Lower leg skin (tissue), 3 donors: ENCODE measurements at regions not wholly inside any gene's neighbourhood (a gene's known extent, or its start where the extent isn't known, plus 50 kb on each side); places are given as distances from the start of the nearest gene placed in this dataset.
"Not testable (repeated sequence)": the region's sequence is repeated elsewhere in the genome, so short reads cannot be mapped to it uniquely, and the experiment has no call there.

ENCODE experiments used
- POLR2A ChIP-seq, 2 donors: fragments of 450-650 bp; IDR thresholded peaks; one replicate each; pipeline ENCODE4 v1.6.1; 2016 to 2017; ENCODE audit warnings: antibody characterized with exemption in 2 of 2, mild to moderate bottlenecking in 1 of 2, moderate library complexity in 1 of 2
- TF ChIP-seq, protein P1 (sequence below), 3 donors: fragments of 450-650 bp; IDR thresholded peaks; one replicate each; pipeline ENCODE4 v1.5.1; 2016; ENCODE audit warnings: antibody characterized with exemption in 3 of 3, mild to moderate bottlenecking in 3 of 3, moderate library complexity in 2 of 3

GRCh38 chr9:94388011-94388406, 59.6 kb upstream of the NUTM2F start:
- not testable (repeated sequence) for TF ChIP-seq POLR2A (IDR thresholded peaks at IDR 0.05)
- TF ChIP-seq, protein P1, sequence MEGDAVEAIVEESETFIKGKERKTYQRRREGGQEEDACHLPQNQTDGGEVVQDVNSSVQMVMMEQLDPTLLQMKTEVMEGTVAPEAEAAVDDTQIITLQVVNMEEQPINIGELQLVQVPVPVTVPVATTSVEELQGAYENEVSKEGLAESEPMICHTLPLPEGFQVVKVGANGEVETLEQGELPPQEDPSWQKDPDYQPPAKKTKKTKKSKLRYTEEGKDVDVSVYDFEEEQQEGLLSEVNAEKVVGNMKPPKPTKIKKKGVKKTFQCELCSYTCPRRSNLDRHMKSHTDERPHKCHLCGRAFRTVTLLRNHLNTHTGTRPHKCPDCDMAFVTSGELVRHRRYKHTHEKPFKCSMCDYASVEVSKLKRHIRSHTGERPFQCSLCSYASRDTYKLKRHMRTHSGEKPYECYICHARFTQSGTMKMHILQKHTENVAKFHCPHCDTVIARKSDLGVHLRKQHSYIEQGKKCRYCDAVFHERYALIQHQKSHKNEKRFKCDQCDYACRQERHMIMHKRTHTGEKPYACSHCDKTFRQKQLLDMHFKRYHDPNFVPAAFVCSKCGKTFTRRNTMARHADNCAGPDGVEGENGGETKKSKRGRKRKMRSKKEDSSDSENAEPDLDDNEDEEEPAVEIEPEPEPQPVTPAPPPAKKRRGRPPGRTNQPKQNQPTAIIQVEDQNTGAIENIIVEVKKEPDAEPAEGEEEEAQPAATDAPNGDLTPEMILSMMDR (IDR thresholded peaks at IDR 0.05) = not testable (repeated sequence)
